Transverse colon (tissue), 4 donors: ENCODE measurements at regions not wholly inside any gene's neighbourhood (a gene's known extent, or its start where the extent isn't known, plus 50 kb on each side); places are given as distances from the start of the nearest gene placed in this dataset.

Experiments used
- EP300 ChIP-seq: sonication (generic); formaldehyde crosslinking; IDR thresholded peaks from one replicate; pipeline ENCODE4 v1.6.1; 2017; ENCODE audit warnings: antibody characterized with exemption, low read depth
- POLR2A ChIP-seq: fragments of 450-650 bp; IDR thresholded peaks from one replicate; pipeline ENCODE4 v1.6.1; 2016; ENCODE audit warnings: antibody characterized with exemption, mild to moderate bottlenecking, moderate library complexity
- POLR2AphosphoS5 ChIP-seq, 3 donors: sonication (generic); formaldehyde crosslinking; IDR thresholded peaks; one replicate each; pipeline ENCODE4 v1.6.1; 2016; ENCODE audit warnings: antibody characterized with exemption in 3 of 3
- TF ChIP-seq, protein P1 (sequence below), 5 experiments: fragments of 200-600 bp in 3 of 5; fragments of 450-650 bp in 2 of 5; sonication (generic) in 3 of 5; IDR thresholded peaks; 1 replicate in 2 of 5; 2 replicates in 3 of 5; pipeline ENCODE4 v1.5.1; 2016 to 2017; ENCODE audit warnings: antibody characterized with exemption in 5 of 5, inconsistent platforms in 3 of 5, mild to moderate bottlenecking in 2 of 5, moderate library complexity in 1 of 5

DNA sequence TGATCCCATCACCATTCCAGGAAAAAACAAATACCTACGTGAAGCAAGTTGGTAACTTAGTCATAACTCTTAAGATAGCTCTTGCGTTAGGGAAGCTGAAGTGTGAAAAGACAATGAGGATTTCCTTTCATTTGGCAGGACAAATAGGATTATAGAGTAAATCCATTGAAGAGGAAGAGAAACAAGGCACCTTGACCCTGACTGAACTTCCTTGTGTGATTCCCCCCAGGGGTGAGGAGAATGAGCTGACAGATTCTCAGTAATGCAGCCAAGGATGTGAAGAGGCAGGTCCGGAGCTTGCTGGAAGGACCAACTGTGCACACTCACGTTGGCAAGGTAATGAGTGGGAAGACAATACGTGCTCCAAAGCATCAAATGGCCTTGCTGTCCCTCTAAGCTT lies 55.0 kb upstream of the HMCN1 start:
- TF ChIP-seq, protein P1, sequence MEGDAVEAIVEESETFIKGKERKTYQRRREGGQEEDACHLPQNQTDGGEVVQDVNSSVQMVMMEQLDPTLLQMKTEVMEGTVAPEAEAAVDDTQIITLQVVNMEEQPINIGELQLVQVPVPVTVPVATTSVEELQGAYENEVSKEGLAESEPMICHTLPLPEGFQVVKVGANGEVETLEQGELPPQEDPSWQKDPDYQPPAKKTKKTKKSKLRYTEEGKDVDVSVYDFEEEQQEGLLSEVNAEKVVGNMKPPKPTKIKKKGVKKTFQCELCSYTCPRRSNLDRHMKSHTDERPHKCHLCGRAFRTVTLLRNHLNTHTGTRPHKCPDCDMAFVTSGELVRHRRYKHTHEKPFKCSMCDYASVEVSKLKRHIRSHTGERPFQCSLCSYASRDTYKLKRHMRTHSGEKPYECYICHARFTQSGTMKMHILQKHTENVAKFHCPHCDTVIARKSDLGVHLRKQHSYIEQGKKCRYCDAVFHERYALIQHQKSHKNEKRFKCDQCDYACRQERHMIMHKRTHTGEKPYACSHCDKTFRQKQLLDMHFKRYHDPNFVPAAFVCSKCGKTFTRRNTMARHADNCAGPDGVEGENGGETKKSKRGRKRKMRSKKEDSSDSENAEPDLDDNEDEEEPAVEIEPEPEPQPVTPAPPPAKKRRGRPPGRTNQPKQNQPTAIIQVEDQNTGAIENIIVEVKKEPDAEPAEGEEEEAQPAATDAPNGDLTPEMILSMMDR (IDR thresholded peaks at IDR 0.05): no peak
- TF ChIP-seq POLR2A: no peak
- no peak for TF ChIP-seq EP300
- TF ChIP-seq POLR2AphosphoS5 (IDR thresholded peaks at IDR 0.05): no peak
